ENCODE measurements at regions not wholly inside any gene's neighbourhood (a gene's known extent, or its start where the extent isn't known, plus 50 kb on each side); places are given as distances from the start of the nearest gene placed in this dataset.

DNA sequence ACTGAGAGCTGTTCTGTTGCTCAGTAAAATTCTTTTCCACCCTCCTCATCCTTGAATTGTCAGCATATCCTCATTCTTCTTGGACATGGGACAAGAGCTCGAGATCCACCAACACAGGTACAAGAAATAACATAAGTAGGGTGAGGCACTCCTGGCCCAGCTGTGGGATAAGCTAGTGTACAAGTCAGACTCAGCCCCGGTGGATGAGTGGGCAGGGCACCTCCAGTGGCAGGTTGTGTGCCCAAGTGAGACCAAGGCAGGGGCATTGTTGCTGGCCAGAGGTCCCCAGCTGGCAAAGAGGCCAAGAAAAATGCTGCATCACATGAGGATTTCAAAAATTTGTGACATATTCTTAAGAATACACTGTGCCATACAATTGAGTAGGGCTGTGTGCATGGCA is 402.0 kb upstream of the ZWINT start:
- TF ChIP-seq TOX (CRISPR knock-in tag; IDR thresholded peaks at IDR 0.05; ENCODE audit: borderline replicate concordance) (no peak), RARB (CRISPR knock-in tag; IDR thresholded peaks at IDR 0.05) (no peak), OSR1 (CRISPR knock-in tag; IDR thresholded peaks at IDR 0.05) (no peak), ZFP30 (CRISPR knock-in tag; IDR thresholded peaks at IDR 0.05) (no peak), GLIS3 (CRISPR knock-in tag; IDR thresholded peaks at IDR 0.05) (no peak), ISL1 (CRISPR knock-in tag; IDR thresholded peaks at IDR 0.05) (no peak), ZNF70 (CRISPR knock-in tag; IDR thresholded peaks at IDR 0.05) (no peak), ESRRG (CRISPR knock-in tag; IDR thresholded peaks at IDR 0.05) (no peak), ZNF8 (CRISPR knock-in tag; IDR thresholded peaks at IDR 0.05) (no peak), CSDC2 (CRISPR knock-in tag; IDR thresholded peaks at IDR 0.05) (no peak), TCF4 (CRISPR knock-in tag; IDR thresholded peaks at IDR 0.05; ENCODE audit: borderline replicate concordance) (no peak)
- TF ChIP-seq, protein P1, sequence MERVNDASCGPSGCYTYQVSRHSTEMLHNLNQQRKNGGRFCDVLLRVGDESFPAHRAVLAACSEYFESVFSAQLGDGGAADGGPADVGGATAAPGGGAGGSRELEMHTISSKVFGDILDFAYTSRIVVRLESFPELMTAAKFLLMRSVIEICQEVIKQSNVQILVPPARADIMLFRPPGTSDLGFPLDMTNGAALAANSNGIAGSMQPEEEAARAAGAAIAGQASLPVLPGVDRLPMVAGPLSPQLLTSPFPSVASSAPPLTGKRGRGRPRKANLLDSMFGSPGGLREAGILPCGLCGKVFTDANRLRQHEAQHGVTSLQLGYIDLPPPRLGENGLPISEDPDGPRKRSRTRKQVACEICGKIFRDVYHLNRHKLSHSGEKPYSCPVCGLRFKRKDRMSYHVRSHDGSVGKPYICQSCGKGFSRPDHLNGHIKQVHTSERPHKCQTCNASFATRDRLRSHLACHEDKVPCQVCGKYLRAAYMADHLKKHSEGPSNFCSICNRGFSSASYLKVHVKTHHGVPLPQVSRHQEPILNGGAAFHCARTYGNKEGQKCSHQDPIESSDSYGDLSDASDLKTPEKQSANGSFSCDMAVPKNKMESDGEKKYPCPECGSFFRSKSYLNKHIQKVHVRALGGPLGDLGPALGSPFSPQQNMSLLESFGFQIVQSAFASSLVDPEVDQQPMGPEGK (CRISPR knock-in tag; IDR thresholded peaks at IDR 0.05; ENCODE audit: borderline replicate concordance), result no peak
- TF ChIP-seq, protein P2, sequence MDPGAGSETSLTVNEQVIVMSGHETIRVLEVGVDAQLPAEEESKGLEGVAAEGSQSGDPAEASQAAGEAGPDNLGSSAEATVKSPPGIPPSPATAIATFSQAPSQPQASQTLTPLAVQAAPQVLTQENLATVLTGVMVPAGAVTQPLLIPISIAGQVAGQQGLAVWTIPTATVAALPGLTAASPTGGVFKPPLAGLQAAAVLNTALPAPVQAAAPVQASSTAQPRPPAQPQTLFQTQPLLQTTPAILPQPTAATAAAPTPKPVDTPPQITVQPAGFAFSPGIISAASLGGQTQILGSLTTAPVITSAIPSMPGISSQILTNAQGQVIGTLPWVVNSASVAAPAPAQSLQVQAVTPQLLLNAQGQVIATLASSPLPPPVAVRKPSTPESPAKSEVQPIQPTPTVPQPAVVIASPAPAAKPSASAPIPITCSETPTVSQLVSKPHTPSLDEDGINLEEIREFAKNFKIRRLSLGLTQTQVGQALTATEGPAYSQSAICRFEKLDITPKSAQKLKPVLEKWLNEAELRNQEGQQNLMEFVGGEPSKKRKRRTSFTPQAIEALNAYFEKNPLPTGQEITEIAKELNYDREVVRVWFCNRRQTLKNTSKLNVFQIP (CRISPR knock-in tag; IDR thresholded peaks at IDR 0.05; ENCODE audit: borderline replicate concordance, low read depth), result no peak
- ATAC-seq, result no peak

DNA sequence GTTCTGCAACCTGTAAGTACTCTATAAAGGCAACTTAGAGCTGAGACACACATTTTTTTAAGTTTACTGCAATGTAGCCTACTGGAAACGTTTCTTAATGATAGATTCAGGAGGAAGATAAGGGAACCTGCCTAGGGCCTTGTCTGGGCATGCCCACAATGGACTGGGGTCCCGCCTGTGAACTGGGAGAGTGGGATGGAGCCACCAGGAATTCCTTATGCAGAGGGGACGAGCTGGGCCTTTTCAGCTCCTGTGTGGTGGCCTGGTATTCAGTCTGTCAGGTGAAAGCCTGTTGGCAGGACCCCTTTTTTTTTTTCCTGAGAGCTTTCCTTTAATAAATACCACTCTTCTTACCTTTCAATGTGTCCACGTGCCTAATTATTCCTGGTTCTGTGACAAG is 384.4 kb upstream of the ZWINT start:
- no peak for ATAC-seq
- TF ChIP-seq SNAI2 (CRISPR knock-in tag; IDR thresholded peaks at IDR 0.05), result no peak
- TF ChIP-seq TCF4 (CRISPR knock-in tag; IDR thresholded peaks at IDR 0.05; ENCODE audit: borderline replicate concordance), result no peak

DNA sequence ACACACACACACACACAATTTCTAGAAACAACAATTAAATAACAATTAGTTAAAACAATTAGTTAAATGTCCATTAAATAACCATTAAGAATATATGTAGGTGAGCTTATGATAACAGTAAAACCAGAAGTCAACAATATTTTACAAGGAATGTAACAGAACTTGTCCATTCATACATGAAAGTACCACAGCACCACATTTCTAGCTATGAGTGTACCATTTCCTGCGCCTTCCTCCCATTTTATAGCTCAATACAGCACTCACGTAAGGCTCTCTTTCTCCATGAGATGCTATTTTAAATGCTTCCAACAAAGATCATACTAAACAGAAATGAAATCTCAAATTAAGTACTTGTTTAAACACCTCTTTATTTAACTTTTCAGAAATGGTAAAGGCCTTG is 367.3 kb upstream of the ZWINT start:
- TF ChIP-seq PPARA (CRISPR knock-in tag; IDR thresholded peaks at IDR 0.05; ENCODE audit: borderline replicate concordance), result no peak
- TF ChIP-seq, protein P3, sequence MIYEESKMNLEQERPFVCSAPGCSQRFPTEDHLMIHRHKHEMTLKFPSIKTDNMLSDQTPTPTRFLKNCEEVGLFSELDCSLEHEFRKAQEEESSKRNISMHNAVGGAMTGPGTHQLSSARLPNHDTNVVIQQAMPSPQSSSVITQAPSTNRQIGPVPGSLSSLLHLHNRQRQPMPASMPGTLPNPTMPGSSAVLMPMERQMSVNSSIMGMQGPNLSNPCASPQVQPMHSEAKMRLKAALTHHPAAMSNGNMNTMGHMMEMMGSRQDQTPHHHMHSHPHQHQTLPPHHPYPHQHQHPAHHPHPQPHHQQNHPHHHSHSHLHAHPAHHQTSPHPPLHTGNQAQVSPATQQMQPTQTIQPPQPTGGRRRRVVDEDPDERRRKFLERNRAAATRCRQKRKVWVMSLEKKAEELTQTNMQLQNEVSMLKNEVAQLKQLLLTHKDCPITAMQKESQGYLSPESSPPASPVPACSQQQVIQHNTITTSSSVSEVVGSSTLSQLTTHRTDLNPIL (CRISPR knock-in tag; IDR thresholded peaks at IDR 0.05; ENCODE audit: low read depth), result no peak
- TF ChIP-seq, protein P2 (CRISPR knock-in tag; IDR thresholded peaks at IDR 0.05; ENCODE audit: borderline replicate concordance, low read depth), result no peak
- TF ChIP-seq GLIS3 (CRISPR knock-in tag; IDR thresholded peaks at IDR 0.05), result no peak
- TF ChIP-seq, protein P4, sequence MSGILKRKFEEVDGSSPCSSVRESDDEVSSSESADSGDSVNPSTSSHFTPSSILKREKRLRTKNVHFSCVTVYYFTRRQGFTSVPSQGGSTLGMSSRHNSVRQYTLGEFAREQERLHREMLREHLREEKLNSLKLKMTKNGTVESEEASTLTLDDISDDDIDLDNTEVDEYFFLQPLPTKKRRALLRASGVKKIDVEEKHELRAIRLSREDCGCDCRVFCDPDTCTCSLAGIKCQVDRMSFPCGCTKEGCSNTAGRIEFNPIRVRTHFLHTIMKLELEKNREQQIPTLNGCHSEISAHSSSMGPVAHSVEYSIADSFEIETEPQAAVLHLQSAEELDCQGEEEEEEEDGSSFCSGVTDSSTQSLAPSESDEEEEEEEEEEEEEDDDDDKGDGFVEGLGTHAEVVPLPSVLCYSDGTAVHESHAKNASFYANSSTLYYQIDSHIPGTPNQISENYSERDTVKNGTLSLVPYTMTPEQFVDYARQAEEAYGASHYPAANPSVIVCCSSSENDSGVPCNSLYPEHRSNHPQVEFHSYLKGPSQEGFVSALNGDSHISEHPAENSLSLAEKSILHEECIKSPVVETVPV (CRISPR knock-in tag; IDR thresholded peaks at IDR 0.05), result no peak
- TF ChIP-seq SNAI2 (CRISPR knock-in tag; IDR thresholded peaks at IDR 0.05), result no peak
- no peak for TF ChIP-seq CSDC2 (CRISPR knock-in tag; IDR thresholded peaks at IDR 0.05)
- TF ChIP-seq, protein P1 (CRISPR knock-in tag; IDR thresholded peaks at IDR 0.05; ENCODE audit: borderline replicate concordance), result no peak
- ATAC-seq, result no peak

DNA sequence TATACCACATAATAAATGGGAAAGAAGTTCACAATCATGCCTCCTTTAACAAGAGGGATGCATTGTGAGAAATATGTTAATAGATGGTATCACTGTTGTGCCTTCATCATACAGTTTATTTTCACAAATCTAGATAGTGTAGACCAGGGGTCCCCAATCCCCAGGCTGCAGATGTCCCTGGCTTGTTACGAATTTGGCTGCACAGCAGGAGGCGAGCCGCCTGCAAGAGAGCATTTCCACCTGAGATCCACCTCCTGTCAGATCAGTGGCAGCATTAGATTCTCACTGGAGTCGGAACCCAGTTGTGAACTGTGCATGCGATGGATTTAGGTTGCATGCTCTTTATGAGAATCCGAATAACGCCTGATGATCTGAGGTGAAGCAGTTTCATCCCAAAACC is 361.9 kb upstream of the ZWINT start:
- ATAC-seq, result no peak
- TF ChIP-seq, protein P2 (CRISPR knock-in tag; IDR thresholded peaks at IDR 0.05; ENCODE audit: borderline replicate concordance, low read depth), result no peak
- no peak for TF ChIP-seq ISL1 (CRISPR knock-in tag; IDR thresholded peaks at IDR 0.05)
- TF ChIP-seq ZFP3 (CRISPR knock-in tag; IDR thresholded peaks at IDR 0.05), result no peak
